HG03442 (cell line): ENCODE measurements at regions not wholly inside any gene's neighbourhood (a gene's known extent, or its start where the extent isn't known, plus 50 kb on each side); places are given as distances from the start of the nearest gene placed in this dataset.

ENCODE experiments used
- ATAC-seq: cut with Tn5 transposase; IDR thresholded peaks from one replicate; pipeline ENCODE4 v1.9.1; 2021; ENCODE audit warnings: mild to moderate bottlenecking, moderate library complexity; ENCODE audit not compliant: unreplicated experiment

DNA sequence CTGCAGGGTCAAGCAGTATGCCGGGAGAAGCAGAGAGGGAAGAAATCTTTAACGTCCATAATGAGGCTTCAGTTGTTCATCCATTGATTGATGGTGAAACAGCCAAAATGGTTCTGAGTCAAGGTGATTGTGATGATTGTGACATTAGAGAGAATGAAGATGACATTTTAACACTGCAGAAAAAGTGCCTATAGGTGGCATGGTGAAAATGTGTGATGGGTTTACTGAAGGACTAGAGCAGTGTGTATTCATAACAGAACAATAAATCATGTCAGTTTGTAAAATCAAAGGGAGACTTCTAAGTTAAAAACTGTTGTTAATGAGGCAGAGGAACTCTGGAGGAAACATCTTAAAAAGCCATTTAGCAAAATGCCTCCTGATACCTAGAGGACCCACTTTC is 57.7 kb upstream of the CAND1 start:
- no peak for ATAC-seq

DNA sequence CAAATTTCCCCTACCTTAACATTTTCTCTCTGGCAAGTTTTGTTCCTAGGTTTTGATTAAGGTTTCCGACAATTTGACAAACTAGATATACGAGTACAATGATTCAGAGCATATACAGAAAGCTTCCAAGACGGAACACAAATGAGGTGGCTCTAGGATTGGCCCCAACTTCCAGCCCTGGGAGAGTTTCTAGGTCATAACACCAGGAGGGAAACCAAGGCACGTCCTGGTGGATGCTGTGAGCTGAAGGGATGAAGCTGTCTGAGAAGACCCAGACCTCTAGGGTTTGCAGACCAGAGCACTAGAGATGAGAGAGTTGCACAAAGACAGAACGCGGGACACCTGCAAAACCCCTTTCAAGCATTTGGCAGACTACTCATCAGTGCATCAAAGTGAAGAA is 51.5 kb upstream of the CAND1 start:
- no peak for ATAC-seq
